Ovary (tissue), 3 donors: ENCODE measurements at regions not wholly inside any gene's neighbourhood (a gene's known extent, or its start where the extent isn't known, plus 50 kb on each side); places are given as distances from the start of the nearest gene placed in this dataset.

Experiments used
- EP300 ChIP-seq: sonication (generic); formaldehyde crosslinking; IDR thresholded peaks from one replicate; pipeline ENCODE4 v1.6.1; 2017; ENCODE audit warnings: antibody characterized with exemption
- POLR2A ChIP-seq: fragments of 450-650 bp; IDR thresholded peaks from one replicate; pipeline ENCODE4 v1.6.1; 2017; ENCODE audit warnings: antibody characterized with exemption, mild to moderate bottlenecking, moderate library complexity
- TF ChIP-seq, protein P1 (sequence below), 3 donors: fragments of 450-650 bp in 2 of 3; fragments of 200-600 bp in 1 of 3; IDR thresholded peaks; one replicate each; pipeline versions ENCODE4 v1.5.1 to v1.8.0; 2016 to 2022; ENCODE audit warnings: antibody characterized with exemption in 3 of 3, mild to moderate bottlenecking in 1 of 3
- donor health status: DM: no; HTN: no; CAD: no.

DNA sequence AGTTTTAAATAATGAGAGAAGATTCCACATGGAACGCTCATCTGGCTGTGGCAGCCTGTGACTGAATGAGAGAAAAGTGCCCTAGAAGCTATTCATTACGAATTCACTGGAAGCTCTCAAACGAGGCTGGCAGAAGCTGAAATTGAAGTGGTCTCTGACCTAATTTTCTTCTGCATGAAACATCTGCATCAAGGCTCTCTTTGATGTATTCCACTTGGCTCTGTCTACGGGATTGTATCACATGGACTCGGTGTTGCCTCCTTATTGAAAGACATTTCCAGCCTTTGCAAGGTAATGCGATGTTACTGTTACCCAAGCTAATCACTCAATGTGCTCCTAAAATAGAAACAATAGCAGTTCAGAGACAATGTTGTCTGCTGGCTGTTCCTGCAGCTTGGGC, 246.9 kb upstream of the ZNF462 start:
- TF ChIP-seq, protein P1, sequence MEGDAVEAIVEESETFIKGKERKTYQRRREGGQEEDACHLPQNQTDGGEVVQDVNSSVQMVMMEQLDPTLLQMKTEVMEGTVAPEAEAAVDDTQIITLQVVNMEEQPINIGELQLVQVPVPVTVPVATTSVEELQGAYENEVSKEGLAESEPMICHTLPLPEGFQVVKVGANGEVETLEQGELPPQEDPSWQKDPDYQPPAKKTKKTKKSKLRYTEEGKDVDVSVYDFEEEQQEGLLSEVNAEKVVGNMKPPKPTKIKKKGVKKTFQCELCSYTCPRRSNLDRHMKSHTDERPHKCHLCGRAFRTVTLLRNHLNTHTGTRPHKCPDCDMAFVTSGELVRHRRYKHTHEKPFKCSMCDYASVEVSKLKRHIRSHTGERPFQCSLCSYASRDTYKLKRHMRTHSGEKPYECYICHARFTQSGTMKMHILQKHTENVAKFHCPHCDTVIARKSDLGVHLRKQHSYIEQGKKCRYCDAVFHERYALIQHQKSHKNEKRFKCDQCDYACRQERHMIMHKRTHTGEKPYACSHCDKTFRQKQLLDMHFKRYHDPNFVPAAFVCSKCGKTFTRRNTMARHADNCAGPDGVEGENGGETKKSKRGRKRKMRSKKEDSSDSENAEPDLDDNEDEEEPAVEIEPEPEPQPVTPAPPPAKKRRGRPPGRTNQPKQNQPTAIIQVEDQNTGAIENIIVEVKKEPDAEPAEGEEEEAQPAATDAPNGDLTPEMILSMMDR (IDR thresholded peaks at IDR 0.05), result no peak
- no peak for TF ChIP-seq EP300
- TF ChIP-seq POLR2A, result no peak
